ENCODE measurements at regions not wholly inside any gene's neighbourhood (a gene's known extent, or its start where the extent isn't known, plus 50 kb on each side); places are given as distances from the start of the nearest gene placed in this dataset.

- TF ChIP-seq ARID3B (CRISPR knock-in tag; IDR thresholded peaks at IDR 0.05; ENCODE audit: borderline replicate concordance), result no peak
- no peak for TF ChIP-seq ZNF431 (CRISPR knock-in tag; IDR thresholded peaks at IDR 0.05)
- TF ChIP-seq NCOA4 (IDR thresholded peaks at IDR 0.05; ENCODE audit: partially characterized antibody), result no peak
- no peak for TF ChIP-seq CEBPZ (IDR thresholded peaks at IDR 0.05; ENCODE audit: borderline replicate concordance, low read depth, low read length)
Measured at GRCh38 chr11:133687781-133688180, 155.5 kb upstream of the OPCML start (continued).

GRCh38 chr11:133681901-133682300 is 149.6 kb upstream of the OPCML start:
- DNase-seq (ENCODE audit: extremely low read depth in 1 of 4, low spot score in 3 of 4) (no peak), FAIRE-seq (no peak), ATAC-seq (no peak)
- CTCF ChIA-PET (ENCODE audit: low intra/inter-chr PET ratio), result no interaction called here
- no peak overlapping the region for H3K9ac ChIP-seq (ENCODE audit: insufficient read depth in 1 of 2, low read depth in 2 of 2, low read length in 2 of 2)
- no peaks in the 10 kb centered on the region for H3K27me3 ChIP-seq (ENCODE audit: control insufficient read depth in 2 of 2, insufficient read depth in 2 of 2, low read length in 2 of 2)
- BruUV-seq (replicated peaks), result no TSS peak
- TF ChIP-seq TFAM (CRISPR knock-in tag; conservative IDR thresholded peaks at IDR 0.05), result no peak
- TF ChIP-seq NCOA2 (IDR thresholded peaks at IDR 0.05; ENCODE audit: partially characterized antibody in 2 of 2), result no peak
- no peak for TF ChIP-seq EP300 (IDR thresholded peaks at IDR 0.05; ENCODE audit: low read length)
- no peak for TF ChIP-seq USF2 (CRISPR knock-in tag; IDR thresholded peaks at IDR 0.05)
- no peak for TF ChIP-seq ZKSCAN1 (IDR thresholded peaks at IDR 0.05; ENCODE audit: low read depth, low read length)
- TF ChIP-seq ELF4 (CRISPR knock-in tag; IDR thresholded peaks at IDR 0.05), result no peak
- TF ChIP-seq ARID3A (IDR thresholded peaks at IDR 0.05; ENCODE audit: borderline replicate concordance, low read depth, low read length), result no peak
- no peak for TF ChIP-seq KLF10 (CRISPR knock-in tag; IDR thresholded peaks at IDR 0.05)
- in situ Hi-C loops (cut with MboI), result no loop called here
- 0% methylated on average over 6 of the region's 6 CpGs for WGBS (ENCODE audit: insufficient coverage, low coverage, missing lambda C conversion rate)
- POLR2A ChIA-PET, result interaction anchor here (1.0 kb wide), 1 partner anchor 32 kb away, joined by 4 read pairs; no protein-coding TSS in a partner anchor
- no peaks in the 10 kb centered on the region for H3K9me3 ChIP-seq (replicated peaks; ENCODE audit: control insufficient read depth, insufficient read depth, low read depth, low read length)
- H3K79me2 ChIP-seq (ENCODE audit: control insufficient read depth, insufficient read depth, low read length), result no peaks in the 10 kb centered on the region
- no peak overlapping the region for H2AFZ ChIP-seq (ENCODE audit: low read depth, low read length)
- no peak overlapping the region for H3K4me2 ChIP-seq (ENCODE audit: insufficient read depth, low read length)
- H3K4me1 ChIP-seq (replicated peaks in 1 of 2; ENCODE audit: control insufficient read depth in 2 of 2, insufficient read depth in 2 of 2, low read length in 2 of 2), result no peaks in the 10 kb centered on the region
- intact Hi-C loops (cut with micrococcal nuclease), result no loop called here
- H3K4me3 ChIP-seq, result no peak overlapping the region
- no peaks in the 10 kb centered on the region for H3K36me3 ChIP-seq (ENCODE audit: control insufficient read depth, insufficient read depth, low read length)
- no peak overlapping the region for H3K27ac ChIP-seq (ENCODE audit: extremely low read depth, low read depth, low read length)
- H4K20me1 ChIP-seq (replicated peaks; ENCODE audit: control insufficient read depth, insufficient read depth, low read length), result no peaks in the 10 kb centered on the region
- H3K9me1 ChIP-seq (ENCODE audit: control insufficient read depth, insufficient read depth, low read length), result no peaks in the 10 kb centered on the region
